HG03095 (cell line): ENCODE measurements at regions not wholly inside any gene's neighbourhood (a gene's known extent, or its start where the extent isn't known, plus 50 kb on each side); places are given as distances from the start of the nearest gene placed in this dataset.

ENCODE experiments used
- ATAC-seq: cut with Tn5 transposase; IDR thresholded peaks from one replicate; pipeline ENCODE4 v1.9.1; 2021; ENCODE audit warnings: moderate library complexity; ENCODE audit not compliant: unreplicated experiment

GRCh38 chr12:46499901-46500300 lies 127.3 kb upstream of the SLC38A2 start:
- ATAC-seq: peak; percentile 77

- ATAC-seq: no peak
Observed at GRCh38 chr12:46499226-46499625, 126.7 kb upstream of the SLC38A2 start.

GRCh38 chr12:46497739-46498138 lies 125.2 kb upstream of the SLC38A2 start:
- no peak for ATAC-seq

GRCh38 chr12:46494424-46494823 lies 121.9 kb upstream of the SLC38A2 start:
- ATAC-seq: no peak

GRCh38 chr12:46493834-46494181 lies 121.2 kb upstream of the SLC38A2 start:
- ATAC-seq: no peak

- ATAC-seq: no peak
Observed at GRCh38 chr12:46493150-46493833, 120.7 kb upstream of the SLC38A2 start.

- no peak for ATAC-seq
Observed at GRCh38 chr12:46492471-46493085, 120.0 kb upstream of the SLC38A2 start.

GRCh38 chr12:46491548-46491947 lies 119.0 kb upstream of the SLC38A2 start:
- ATAC-seq: no peak

GRCh38 chr12:46490635-46491034 lies 118.1 kb upstream of the SLC38A2 start:
- ATAC-seq: no peak

- ATAC-seq: no peak
Observed at GRCh38 chr12:46489951-46490388, 117.4 kb upstream of the SLC38A2 start.

GRCh38 chr12:46487567-46488131 lies 115.1 kb upstream of the SLC38A2 start:
- no peak for ATAC-seq

GRCh38 chr12:46486588-46486987 lies 114.0 kb upstream of the SLC38A2 start:
- no peak for ATAC-seq

GRCh38 chr12:46485853-46486252 lies 113.3 kb upstream of the SLC38A2 start:
- ATAC-seq: no peak

- ATAC-seq: no peak
Observed at GRCh38 chr12:46484396-46485061, 112.0 kb upstream of the SLC38A2 start.

GRCh38 chr12:46483572-46484395 lies 111.2 kb upstream of the SLC38A2 start:
- ATAC-seq: no peak

GRCh38 chr12:46480724-46481123 lies 108.2 kb upstream of the SLC38A2 start:
- ATAC-seq: no peak

- no peak for ATAC-seq
Observed at GRCh38 chr12:46480316-46480715, 107.7 kb upstream of the SLC38A2 start.

GRCh38 chr12:46478123-46478522 lies 105.5 kb upstream of the SLC38A2 start:
- no peak for ATAC-seq

GRCh38 chr12:46477541-46477940 lies 105.0 kb upstream of the SLC38A2 start:
- ATAC-seq: no peak

- no peak for ATAC-seq
Observed at GRCh38 chr12:46475972-46476645, 103.5 kb upstream of the SLC38A2 start.
